ENCODE measurements at regions not wholly inside any gene's neighbourhood (a gene's known extent, or its start where the extent isn't known, plus 50 kb on each side); places are given as distances from the start of the nearest gene placed in this dataset.

GRCh38 chr4:19375136-19375804, 876.4 kb upstream of the SLIT2 start:
- intact Hi-C loops (cut with micrococcal nuclease; ENCODE audit: unreplicated experiment): loop anchor here (1.0 kb wide), 1 partner anchor 54 kb away; no protein-coding TSS in a partner anchor
- H3K4me1 ChIP-seq: peaks cover 13% of the 10 kb centered on the region
- Mint-ChIP-seq H3K27ac (ENCODE audit: unreplicated experiment) (peak overlapping the region; percentile 33), H3K36me3 (ENCODE audit: insufficient read depth, unreplicated experiment) (no peaks in the 10 kb centered on the region), H3K27me3 (ENCODE audit: insufficient read depth, unreplicated experiment) (no peaks in the 10 kb centered on the region), H3K4me3 (ENCODE audit: unreplicated experiment) (no peak overlapping the region), H3K9me3 (ENCODE audit: unreplicated experiment) (no peaks in the 10 kb centered on the region), H3K4me1 (ENCODE audit: low read depth, unreplicated experiment) (peaks cover 10% of the 10 kb centered on the region)
- peak in 1 of 2 experiments; percentile 44 for DNase-seq
- H3K9me3 ChIP-seq: no peaks in the 10 kb centered on the region
- no TSS peak for BruUV-seq (replicated peaks)
- no peaks in the 10 kb centered on the region for H3K27me3 ChIP-seq (replicated peaks; ENCODE audit: control insufficient read depth, insufficient read depth, low read length)
- TF ChIP-seq CTCF (IDR thresholded peaks at IDR 0.05; ENCODE audit: insufficient read depth in 1 of 2, low read depth in 1 of 2, low read length in 1 of 2, severe bottlenecking in 1 of 2, unreplicated experiment in 1 of 2): no peak
- POLR2A ChIA-PET: no interaction called here
- no peak overlapping the region for H3K4me3 ChIP-seq (ENCODE audit: low read depth, low read length)
- H3K36me3 ChIP-seq (ENCODE audit: control insufficient read depth, insufficient read depth, low read length): no peaks in the 10 kb centered on the region
- CTCF ChIA-PET: no interaction called here

- TF ChIP-seq CTCF (IDR thresholded peaks at IDR 0.05; ENCODE audit: insufficient read depth in 1 of 2, low read depth in 1 of 2, low read length in 1 of 2, severe bottlenecking in 1 of 2, unreplicated experiment in 1 of 2): no peak
- H3K4me3 Mint-ChIP-seq (ENCODE audit: unreplicated experiment): no peak overlapping the region
- ChIA-PET CTCF (no interaction called here), POLR2A (no interaction called here)
- peaks cover 10% of the 10 kb centered on the region for H3K4me1 Mint-ChIP-seq (ENCODE audit: low read depth, unreplicated experiment)
- H3K36me3 Mint-ChIP-seq (ENCODE audit: insufficient read depth, unreplicated experiment): no peaks in the 10 kb centered on the region
- no peak overlapping the region for H3K27ac Mint-ChIP-seq (ENCODE audit: unreplicated experiment)
- H3K9me3 Mint-ChIP-seq (ENCODE audit: unreplicated experiment): no peaks in the 10 kb centered on the region
- Histone ChIP-seq H3K27me3 (replicated peaks; ENCODE audit: control insufficient read depth, insufficient read depth, low read length) (no peaks in the 10 kb centered on the region), H3K36me3 (ENCODE audit: control insufficient read depth, insufficient read depth, low read length) (no peaks in the 10 kb centered on the region), H3K9me3 (no peaks in the 10 kb centered on the region), H3K4me1 (peaks cover 13% of the 10 kb centered on the region), H3K4me3 (ENCODE audit: low read depth, low read length) (no peak overlapping the region)
- intact Hi-C loops (cut with micrococcal nuclease; ENCODE audit: unreplicated experiment): no loop called here
- BruUV-seq (replicated peaks): no TSS peak
- DNase-seq: no peak
- H3K27me3 Mint-ChIP-seq (ENCODE audit: insufficient read depth, unreplicated experiment): no peaks in the 10 kb centered on the region
These were observed 879.3 kb upstream of the SLIT2 start for GRCh38 chr4:19372390-19372789.

DNA sequence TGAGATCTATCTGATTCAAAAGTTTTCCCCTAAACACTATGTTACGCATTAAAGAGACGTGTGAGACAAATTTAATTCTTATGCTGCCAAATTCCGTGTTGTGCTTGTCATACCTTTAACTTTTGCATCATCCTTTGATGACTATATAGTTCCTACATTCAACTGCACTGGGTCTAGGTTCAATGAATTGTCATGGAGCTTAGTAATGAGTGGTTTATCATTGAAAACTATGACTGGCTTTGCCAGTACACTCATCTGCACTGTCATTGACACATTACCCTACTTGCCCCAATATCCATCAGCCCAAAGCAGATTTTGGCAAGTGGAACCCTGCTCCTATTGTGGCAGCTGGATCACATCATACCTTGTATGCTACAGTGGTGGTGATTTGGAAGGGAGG, 882.9 kb upstream of the SLIT2 start:
- Histone ChIP-seq H3K9me3 (no peaks in the 10 kb centered on the region), H3K4me1 (no peaks in the 10 kb centered on the region), H3K36me3 (ENCODE audit: control insufficient read depth, insufficient read depth, low read length) (no peaks in the 10 kb centered on the region), H3K4me3 (ENCODE audit: low read depth, low read length) (no peak overlapping the region), H3K27me3 (replicated peaks; ENCODE audit: control insufficient read depth, insufficient read depth, low read length) (no peaks in the 10 kb centered on the region)
- H3K4me1 Mint-ChIP-seq (ENCODE audit: low read depth, unreplicated experiment): no peaks in the 10 kb centered on the region
- H3K9me3 Mint-ChIP-seq (ENCODE audit: unreplicated experiment): no peaks in the 10 kb centered on the region
- no TSS peak for BruUV-seq (replicated peaks)
- H3K27me3 Mint-ChIP-seq (ENCODE audit: insufficient read depth, unreplicated experiment): no peaks in the 10 kb centered on the region
- H3K27ac Mint-ChIP-seq (ENCODE audit: unreplicated experiment): no peak overlapping the region
- intact Hi-C loops (cut with micrococcal nuclease; ENCODE audit: unreplicated experiment): no loop called here
- DNase-seq: no peak
- ChIA-PET CTCF (no interaction called here), POLR2A (no interaction called here)
- TF ChIP-seq CTCF (IDR thresholded peaks at IDR 0.05; ENCODE audit: insufficient read depth in 1 of 2, low read depth in 1 of 2, low read length in 1 of 2, severe bottlenecking in 1 of 2, unreplicated experiment in 1 of 2): no peak
- no peak overlapping the region for H3K4me3 Mint-ChIP-seq (ENCODE audit: unreplicated experiment)
- H3K36me3 Mint-ChIP-seq (ENCODE audit: insufficient read depth, unreplicated experiment): no peaks in the 10 kb centered on the region

Data from Caco-2 (cell line).